HCT116 (cell line): ENCODE measurements at regions not wholly inside any gene's neighbourhood (a gene's known extent, or its start where the extent isn't known, plus 50 kb on each side); places are given as distances from the start of the nearest gene placed in this dataset.

Source experiments
- ATAC-seq: fragments of 200-7000 bp; cut with Tn5 transposase; 2 replicates; pipeline ENCODE4 v1.9.1; 2020; ENCODE audit warnings: mild to moderate bottlenecking, moderate library complexity
- BruUV-seq: library from RNA; stranded (reverse); fragments of 400-500 nt; replicated peaks from 2 replicates; lab custom pipeline; 2021; lab: Mats Ljungman, UMichigan
- CTCF ChIA-PET: fragments of 300-600 bp; sonication (Branson Sonifier 250); formaldehyde crosslinking; loops from one replicate; lab custom pipeline; 2021; ENCODE audit warnings: antibody characterized with exemption; lab: Charles Lee
- POLR2A ChIA-PET: fragments of 300-600, 350-600 bp; sonication (Branson Sonifier 250); formaldehyde crosslinking; loops from one replicate; lab custom pipeline; 2021; ENCODE audit warnings: antibody characterized with exemption; lab: Charles Lee
- RAD21 ChIA-PET, 2 experiments: fragments of 300-600 bp; sonication (Branson Sonifier 250); formaldehyde crosslinking; loops; one replicate each; lab custom pipeline; 2023; ENCODE audit warnings: low total read pairs in 2 of 2; ENCODE audit not compliant: uncharacterized antibody in 2 of 2, unreplicated experiment in 2 of 2, low non-redundant PET in 1 of 2; lab: Charles Lee
- DNase-seq: peaks from one replicate; pipeline ENCODE4 v3.0.0-alpha.2; 2010; ENCODE audit warnings: low read depth, low spot score
- H2AFZ ChIP-seq: fragments of 200-600 bp; shearing (Covaris generic), sonication (generic); 2 replicates; pipeline ENCODE4 v1.6.1; 2017; ENCODE audit warnings: low read depth, mixed run types, mixed read lengths, antibody characterized with exemption, low read length; ENCODE audit not compliant: poor library complexity, severe bottlenecking
- H3K27ac ChIP-seq: 2 replicates; pipeline ENCODE4 v1.5.1; 2012; ENCODE audit warnings: low read depth, low read length
- H3K27me3 ChIP-seq: fragments of 200-600 bp; sonication (generic); 2 replicates; pipeline ENCODE4 v1.6.1; 2016; ENCODE audit warnings: mixed run types, low read length, mixed read lengths; ENCODE audit not compliant: insufficient read depth
- H3K36me3 ChIP-seq, 2 experiments: fragments of 200-500 bp in 1 of 2; fragments of 200-600 bp in 1 of 2; sonication (Bioruptor generic) in 1 of 2; sonication (generic) in 1 of 2; 2 replicates each; pipeline versions ENCODE4 v1.5.1 to v1.6.1; 2014 to 2016; ENCODE audit warnings: low read length in 2 of 2, inconsistent platforms in 1 of 2, mixed read lengths in 1 of 2, mixed run types in 1 of 2; ENCODE audit not compliant: insufficient read depth in 2 of 2, control insufficient read depth in 1 of 2
- H3K4me1 ChIP-seq, 2 experiments: fragments of 200-600 bp in 1 of 2; sonication (generic) in 1 of 2; 2 replicates each; pipeline versions ENCODE4 v1.5.1 to v1.6.1; 2012 to 2017; ENCODE audit warnings: low read length in 2 of 2, inconsistent platforms in 1 of 2, mild to moderate bottlenecking in 1 of 2, mixed read lengths in 1 of 2, mixed run types in 1 of 2, moderate library complexity in 1 of 2; ENCODE audit not compliant: insufficient read depth in 2 of 2, control insufficient read depth in 1 of 2
- H3K4me2 ChIP-seq: fragments of 200-600 bp; sonication (generic); 2 replicates; pipeline ENCODE4 v1.6.1; 2017; ENCODE audit warnings: mixed run types, low read length, mixed read lengths
- H3K4me3 ChIP-seq, 2 experiments: fragments of 200-600 bp in 1 of 2; sonication (generic) in 1 of 2; replicated peaks in 1 of 2; 2 replicates each; pipeline ENCODE4 v1.5.1; 2011 to 2016; ENCODE audit warnings: low read length in 2 of 2, control low read depth in 1 of 2, low read depth in 1 of 2, mild to moderate bottlenecking in 1 of 2, mixed read lengths in 1 of 2, mixed run types in 1 of 2
- H3K79me2 ChIP-seq: fragments of 200-600 bp; sonication (generic); 2 replicates; pipeline ENCODE4 v1.6.1; 2017; ENCODE audit warnings: mild to moderate bottlenecking, mixed run types, low read length, moderate library complexity, mixed read lengths; ENCODE audit not compliant: insufficient read depth
- H3K9ac ChIP-seq: fragments of 200-600 bp; sonication (generic); 2 replicates; pipeline ENCODE4 v1.6.1; 2016; ENCODE audit warnings: low read length, mixed read lengths
- H3K9me2 ChIP-seq: fragments of 200-600 bp; sonication (generic), shearing (Covaris generic); 2 replicates; pipeline ENCODE4 v1.6.1; 2017; ENCODE audit warnings: mixed run types, mild to moderate bottlenecking, moderate library complexity; ENCODE audit not compliant: insufficient read depth
- H3K9me3 ChIP-seq, 2 experiments: fragments of 200-500 bp in 1 of 2; fragments of 200-600 bp in 1 of 2; sonication (Bioruptor generic) in 1 of 2; sonication (generic) in 1 of 2; 2 replicates each; pipeline ENCODE4 v1.6.1; 2014 to 2017; ENCODE audit warnings: low read length in 2 of 2, mixed read lengths in 2 of 2, inconsistent platforms in 1 of 2, low read depth in 1 of 2, mild to moderate bottlenecking in 1 of 2, mixed run types in 1 of 2, moderate library complexity in 1 of 2; ENCODE audit not compliant: control insufficient read depth in 1 of 2, insufficient read depth in 1 of 2
- H4K20me1 ChIP-seq: fragments of 200-600 bp; sonication (generic), shearing (Covaris generic); 2 replicates; pipeline ENCODE4 v1.6.1; 2017; ENCODE audit warnings: mixed run types, mild to moderate bottlenecking, moderate library complexity; ENCODE audit not compliant: insufficient read depth
- ATF3 ChIP-seq: IDR thresholded peaks from 2 replicates; pipeline ENCODE4 v1.6.1; 2012
- CBX3 ChIP-seq: IDR thresholded peaks from 2 replicates; pipeline ENCODE4 v1.6.1; 2012; ENCODE audit warnings: low read depth
- CEBPB ChIP-seq: IDR thresholded peaks from 2 replicates; pipeline ENCODE4 v1.6.1; 2012; ENCODE audit warnings: low read depth
- CTCF ChIP-seq, 3 experiments: fragments of 200-600 bp in 1 of 3; sonication (generic) in 1 of 3; IDR thresholded peaks in 2 of 3; conservative IDR thresholded peaks in 1 of 3; 2 replicates each; pipeline ENCODE4 v1.5.1; 2012 to 2017; ENCODE audit warnings: low read depth in 2 of 3, low read length in 2 of 3, antibody characterized with exemption in 1 of 3, borderline replicate concordance in 1 of 3, control low read depth in 1 of 3, mild to moderate bottlenecking in 1 of 3, mixed read lengths in 1 of 3, mixed run types in 1 of 3, moderate library complexity in 1 of 3; ENCODE audit not compliant: insufficient read depth in 1 of 3
- EGR1 ChIP-seq: IDR thresholded peaks from 2 replicates; pipeline ENCODE4 v1.6.1; 2012; ENCODE audit warnings: low read depth
- ELF1 ChIP-seq: IDR thresholded peaks from 2 replicates; pipeline ENCODE4 v1.6.1; 2012; ENCODE audit warnings: low read depth, borderline replicate concordance
- EZH2phosphoT487 ChIP-seq: fragments of 200-600 bp; IDR thresholded peaks from 2 replicates; pipeline ENCODE4 v1.6.1; 2018; ENCODE audit warnings: antibody characterized with exemption, borderline replicate concordance
- FOSL1 ChIP-seq: IDR thresholded peaks from 2 replicates; pipeline ENCODE4 v1.6.1; 2012; ENCODE audit warnings: low read depth
- MAX ChIP-seq: IDR thresholded peaks from 2 replicates; pipeline ENCODE4 v1.6.1; 2012
- POLR2A ChIP-seq: IDR thresholded peaks from 2 replicates; pipeline ENCODE4 v1.7.0; 2011; ENCODE audit warnings: borderline replicate concordance; ENCODE audit not compliant: insufficient read depth, insufficient read length; ENCODE audit errors: extremely low read depth
- SIN3A ChIP-seq: IDR thresholded peaks from 2 replicates; pipeline ENCODE4 v1.6.1; 2012; ENCODE audit warnings: low read depth
- SRF ChIP-seq: IDR thresholded peaks from 2 replicates; pipeline ENCODE4 v1.6.1; 2012; ENCODE audit warnings: low read depth
- TCF7L2 ChIP-seq: IDR thresholded peaks from 2 replicates; pipeline ENCODE4 v1.7.0; 2011; ENCODE audit warnings: borderline replicate concordance, inconsistent platforms; ENCODE audit not compliant: insufficient read depth, insufficient read length; ENCODE audit errors: extremely low read depth
- YY1 ChIP-seq: IDR thresholded peaks from 2 replicates; pipeline ENCODE4 v1.6.1; 2011; ENCODE audit warnings: low read length, low read depth, moderate library complexity, mild to moderate bottlenecking; ENCODE audit not compliant: insufficient replicate concordance; ENCODE audit errors: extremely low read depth
- ZBTB33 ChIP-seq: IDR thresholded peaks from 2 replicates; pipeline ENCODE4 v1.6.1; 2011; ENCODE audit warnings: mild to moderate bottlenecking, low read length, moderate library complexity; ENCODE audit not compliant: insufficient replicate concordance; ENCODE audit errors: extremely low read depth
- ZFX ChIP-seq: fragments of 450-650 bp; IDR thresholded peaks from 2 replicates; pipeline ENCODE4 v1.6.1; 2017
- ZNF274 ChIP-seq: fragments of 200-500 bp; sonication (Bioruptor generic); IDR thresholded peaks from 2 replicates; pipeline ENCODE4 v1.6.1; 2014; ENCODE audit warnings: mild to moderate bottlenecking, low read depth, low read length, inconsistent platforms
- intact Hi-C: fragments of 100-400 bp; cut with micrococcal nuclease; formaldehyde crosslinking; loops from 2 replicates; pipeline ENCODE4 v1.10.0; 2022

- intact Hi-C loops: no loop called here
- POLR2A ChIA-PET: no interaction called here
Observed at GRCh38 chr5:158305861-158306260, 446.9 kb upstream of the CLINT1 start.

More at GRCh38 chr5:158305861-158306260, 446.9 kb upstream of the CLINT1 start:
- no peaks in the 10 kb centered on the region for H3K79me2 ChIP-seq
- H4K20me1 ChIP-seq: no peaks in the 10 kb centered on the region
- no peak overlapping the region for H3K4me3 ChIP-seq
- H3K9me3 ChIP-seq: no peaks in the 10 kb centered on the region
- no peak overlapping the region for H2AFZ ChIP-seq
- H3K9ac ChIP-seq: no peak overlapping the region
- no peaks in the 10 kb centered on the region for H3K9me2 ChIP-seq
- peaks cover 17% of the 10 kb centered on the region for H3K27me3 ChIP-seq
- H3K36me3 ChIP-seq: no peaks in the 10 kb centered on the region
- no peak for TF ChIP-seq CTCF (IDR thresholded peaks at IDR 0.05 in 2 of 3, conservative IDR thresholded peaks at IDR 0.05 in 1 of 3; ENCODE audit: borderline replicate concordance in 1 of 3, insufficient read depth in 1 of 3, low read depth in 2 of 3, low read length in 2 of 3)
- no peak for TF ChIP-seq EZH2phosphoT487
- TF ChIP-seq MAX: no peak
- no peak for TF ChIP-seq ELF1
- no peak for TF ChIP-seq TCF7L2
- no peak for TF ChIP-seq CBX3
- no peak for TF ChIP-seq YY1
- TF ChIP-seq ZNF274: no peak
- TF ChIP-seq FOSL1: no peak
- TF ChIP-seq SRF: no peak
- no peak for TF ChIP-seq EGR1
- no peak for TF ChIP-seq ZBTB33
- TF ChIP-seq SIN3A: no peak
- no peak for TF ChIP-seq ZFX
- no peak for TF ChIP-seq ATF3
- TF ChIP-seq CEBPB: no peak
- TF ChIP-seq POLR2A: no peak
- BruUV-seq: no TSS peak
- ATAC-seq (no peak), DNase-seq (no peak)
- H3K27ac ChIP-seq: no peak overlapping the region
- RAD21 ChIA-PET: no interaction called here
- CTCF ChIA-PET: no interaction called here
- H3K4me2 ChIP-seq: no peak overlapping the region
- H3K4me1 ChIP-seq: no peaks in the 10 kb centered on the region
